ENCODE measurements at regions not wholly inside any gene's neighbourhood (a gene's known extent, or its start where the extent isn't known, plus 50 kb on each side); places are given as distances from the start of the nearest gene placed in this dataset.

- TF ChIP-seq CTCF (conservative IDR thresholded peaks at IDR 0.05; ENCODE audit: low read length) (no peak), EZH2phosphoT487 (IDR thresholded peaks at IDR 0.05; ENCODE audit: borderline replicate concordance) (no peak)
Measured at GRCh38 chr11:123318623-123319022, 111.4 kb upstream of the GRAMD1B start.

All from Loucy (cell line).